C4-2B (cell line): ENCODE measurements at regions not wholly inside any gene's neighbourhood (a gene's known extent, or its start where the extent isn't known, plus 50 kb on each side); places are given as distances from the start of the nearest gene placed in this dataset.

Experiments
- CTCF ChIP-seq: fragments of 450-650 bp; conservative IDR thresholded peaks from 2 replicates; pipeline ENCODE4 v1.5.1; 2017; ENCODE audit warnings: mild to moderate bottlenecking
- ZFX ChIP-seq: fragments of 450-650 bp; IDR thresholded peaks from 2 replicates; pipeline ENCODE4 v1.6.1; 2017

- TF ChIP-seq CTCF (no peak), ZFX (no peak)
Observed at GRCh38 chr2:194363878-194364277, 1293.1 kb upstream of the SLC39A10 start.
